NCI-H187 (cell line): ENCODE measurements at regions not wholly inside any gene's neighbourhood (a gene's known extent, or its start where the extent isn't known, plus 50 kb on each side); places are given as distances from the start of the nearest gene placed in this dataset.
"Not testable (repeated sequence)": the region's sequence is repeated elsewhere in the genome, so short reads cannot be mapped to it uniquely, and the experiment has no call there.

Experiments used
- DNase-seq, 2 experiments: peaks; one replicate each; lab custom pipeline; 2025; lab: John Stamatoyannopoulos, UW

DNA sequence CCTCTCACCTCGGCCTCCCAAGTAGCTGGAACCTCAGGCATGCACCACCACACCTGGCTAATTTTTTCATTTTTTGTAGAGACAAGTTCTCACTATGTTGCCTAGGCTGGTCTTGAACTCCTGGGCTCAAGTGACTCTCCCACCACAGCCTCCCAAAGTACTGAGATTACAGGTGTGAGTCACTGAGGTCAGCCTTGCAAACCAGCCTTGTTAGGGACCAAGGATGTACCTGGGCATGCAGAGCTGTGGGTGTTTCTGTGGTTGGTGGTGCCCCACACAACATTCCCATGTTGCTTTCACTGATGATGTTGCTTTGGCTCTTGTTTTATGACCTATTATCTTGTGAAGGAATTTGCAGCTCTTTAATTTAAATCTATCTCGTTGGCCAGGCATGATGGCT is 54.8 kb downstream of the OTUD1 start:
- no peak for DNase-seq

DNA sequence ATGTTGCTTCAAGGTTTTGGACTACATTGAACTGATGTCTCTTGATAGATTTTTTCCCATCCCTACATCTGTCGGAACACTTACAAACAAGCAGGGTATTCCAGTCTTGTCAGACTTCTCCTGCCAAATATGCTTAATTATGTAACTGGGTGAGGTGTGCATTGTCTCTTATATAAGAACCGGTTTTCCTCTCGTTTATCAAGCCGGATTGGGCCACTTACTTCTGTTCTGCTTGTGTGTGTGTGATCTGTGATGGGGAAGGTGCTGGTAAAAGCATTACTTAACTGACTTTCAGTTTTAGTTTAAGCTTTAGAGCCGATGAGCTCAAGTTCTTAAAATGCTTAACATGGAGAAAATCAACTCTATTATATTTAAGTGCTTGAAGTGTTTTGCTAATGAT is 57.9 kb downstream of the OTUD1 start:
- DNase-seq: no peak

DNA sequence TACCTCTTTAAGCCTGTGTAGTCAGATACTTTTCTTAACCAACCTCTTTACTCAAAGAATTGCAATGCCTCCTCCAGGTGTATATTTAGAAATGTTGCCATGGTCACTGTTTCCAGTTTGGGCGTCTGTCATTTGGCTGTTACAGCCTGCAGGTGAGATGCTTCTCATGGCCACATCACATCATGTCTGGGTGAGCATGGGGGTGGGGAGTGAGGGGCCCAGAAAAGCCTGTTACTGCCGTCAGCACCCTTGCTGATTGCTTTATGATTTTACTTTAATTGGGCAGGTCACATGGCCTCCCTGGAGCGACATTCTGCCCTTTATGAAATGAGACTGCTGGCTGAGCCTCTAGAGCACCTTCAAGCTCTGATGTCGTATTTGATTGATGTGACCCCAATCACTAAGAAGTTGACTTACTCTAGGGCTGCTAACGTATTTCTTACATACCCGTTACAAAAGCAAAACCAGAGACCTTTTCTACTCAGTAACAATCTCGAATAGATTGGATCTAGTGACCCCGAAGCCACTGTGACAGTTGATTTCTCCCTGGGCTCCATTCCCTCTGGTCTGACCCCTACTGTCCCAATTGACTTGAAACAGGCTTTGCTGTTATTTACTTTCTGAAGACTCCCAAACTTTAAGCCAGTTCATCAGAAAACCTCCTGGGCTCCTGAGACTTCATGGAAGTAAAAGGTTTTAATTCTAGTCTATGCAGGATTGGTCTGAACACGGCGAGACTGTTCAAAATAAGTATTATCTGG is 60.7 kb downstream of the OTUD1 start:
- no peak for DNase-seq

DNA sequence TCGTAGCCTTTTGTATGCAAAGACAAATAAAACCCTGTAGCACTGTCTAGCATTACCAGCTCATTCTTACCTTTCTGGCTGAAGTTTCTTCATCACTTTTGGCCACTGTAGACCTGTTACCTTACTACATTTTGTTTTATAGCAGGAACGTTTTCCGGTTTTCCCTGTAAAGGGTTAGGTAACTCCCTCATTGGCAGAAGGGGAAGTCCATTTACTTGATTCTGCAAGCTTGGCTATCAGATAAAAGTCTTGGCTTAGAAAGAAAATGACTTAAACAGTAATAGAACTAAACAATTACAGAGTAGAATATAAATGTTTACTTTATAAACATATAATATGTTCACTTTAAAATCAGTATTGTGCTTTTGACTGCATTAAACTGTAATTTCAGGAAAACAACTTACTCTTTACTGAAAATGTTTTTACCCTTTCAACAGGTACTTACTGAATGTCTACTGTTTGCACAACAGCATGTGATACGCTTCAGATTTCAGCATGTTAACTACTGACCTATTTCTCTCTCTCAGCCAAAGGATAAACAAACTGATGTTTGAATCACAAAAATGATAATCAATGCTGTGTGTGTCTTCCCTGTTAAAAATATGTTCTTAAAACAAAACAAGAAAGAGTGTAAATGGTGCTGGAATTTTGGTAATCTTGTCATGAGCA is 67.1 kb downstream of the OTUD1 start:
- DNase-seq: no peak

DNA sequence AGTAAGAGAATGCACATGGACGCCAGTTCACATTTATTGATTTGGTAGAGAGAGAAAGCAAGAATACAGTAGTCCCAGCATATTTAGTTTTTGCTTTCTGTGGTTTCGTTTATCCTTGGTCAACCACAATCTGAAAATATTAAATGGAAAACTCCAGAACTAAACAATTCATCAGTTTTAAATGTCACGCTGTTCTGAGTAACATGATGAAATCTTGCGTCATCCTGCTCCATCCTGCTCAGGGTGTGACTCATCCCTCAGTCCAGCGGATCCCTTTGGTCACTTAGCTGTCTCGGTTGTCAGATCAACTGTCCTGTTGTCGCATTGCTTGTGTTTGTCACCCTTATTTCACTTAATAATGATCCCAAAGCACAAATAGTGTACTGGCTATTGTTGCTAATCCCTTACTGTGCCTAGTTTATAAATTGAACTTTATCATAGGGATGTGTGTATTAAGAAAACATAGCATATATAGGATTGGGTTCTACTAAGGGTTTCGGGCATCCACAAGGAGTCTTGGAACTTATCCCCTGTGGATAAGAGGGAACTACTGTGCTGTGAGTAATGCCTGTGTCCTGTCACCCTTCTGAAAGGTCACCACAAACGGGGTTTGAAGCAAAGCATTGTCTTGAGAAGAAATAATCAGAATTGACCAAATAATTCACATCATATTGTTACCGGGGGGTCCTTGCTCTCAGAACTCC is 73.6 kb downstream of the OTUD1 start:
- no peak for DNase-seq

DNA sequence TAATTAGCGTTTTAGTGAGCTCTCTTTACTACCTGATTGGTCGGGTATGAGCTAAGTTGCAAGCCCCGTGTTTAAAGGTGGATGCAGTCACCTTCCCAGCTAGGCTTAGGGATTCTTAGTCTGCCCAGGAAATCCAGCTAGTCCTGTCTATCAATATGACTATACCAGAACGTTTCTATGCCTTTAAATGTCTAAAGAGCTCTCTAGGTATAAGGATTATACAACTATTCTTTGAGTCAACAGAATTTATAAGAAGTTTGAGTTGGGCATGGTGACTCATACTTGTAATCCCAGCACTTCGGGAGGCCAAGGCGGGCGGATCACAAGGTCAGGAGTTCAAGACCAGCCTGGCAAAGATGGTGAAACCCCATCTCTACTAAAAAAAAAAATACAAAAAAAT is 74.7 kb downstream of the OTUD1 start:
- not testable (repeated sequence) for DNase-seq

DNA sequence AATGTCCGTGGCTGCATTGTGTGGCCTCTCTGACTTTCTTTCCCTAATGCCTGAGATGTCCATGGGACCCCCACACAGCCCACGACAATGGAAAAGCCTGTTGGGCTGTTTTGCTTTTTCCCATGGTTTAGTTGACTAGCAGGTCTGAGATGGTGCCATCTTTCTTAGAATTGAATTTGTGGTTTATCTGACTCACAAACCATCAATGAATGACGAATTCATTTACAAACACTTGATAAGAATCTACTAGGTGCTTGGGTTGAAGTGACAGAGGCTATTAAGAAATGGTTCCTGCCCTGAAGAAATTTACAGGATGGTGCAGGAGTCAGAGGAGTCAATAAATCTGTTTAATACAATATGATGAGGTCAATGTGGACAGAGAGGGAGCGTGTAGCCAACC is 75.4 kb downstream of the OTUD1 start:
- no peak for DNase-seq

DNA sequence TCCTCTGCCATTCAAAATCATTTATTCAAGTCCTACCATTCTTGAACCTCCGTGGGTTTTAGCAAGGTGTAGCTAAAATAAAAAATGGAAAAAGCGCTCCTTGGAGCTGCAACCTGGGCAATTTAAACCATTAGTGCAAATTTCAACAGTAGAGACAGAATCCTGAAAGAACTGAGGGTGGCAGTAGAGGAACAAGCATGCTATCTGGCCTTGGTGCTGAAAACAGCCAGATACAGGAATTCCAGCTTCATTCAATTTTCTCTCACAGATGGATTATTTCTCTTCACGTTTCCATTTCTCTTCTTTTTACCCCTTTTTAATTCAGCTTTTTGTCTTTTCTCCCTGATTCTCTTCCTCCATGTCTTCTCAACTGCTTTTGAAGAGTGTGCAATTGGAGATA is 77.7 kb downstream of the OTUD1 start:
- DNase-seq: no peak

DNA sequence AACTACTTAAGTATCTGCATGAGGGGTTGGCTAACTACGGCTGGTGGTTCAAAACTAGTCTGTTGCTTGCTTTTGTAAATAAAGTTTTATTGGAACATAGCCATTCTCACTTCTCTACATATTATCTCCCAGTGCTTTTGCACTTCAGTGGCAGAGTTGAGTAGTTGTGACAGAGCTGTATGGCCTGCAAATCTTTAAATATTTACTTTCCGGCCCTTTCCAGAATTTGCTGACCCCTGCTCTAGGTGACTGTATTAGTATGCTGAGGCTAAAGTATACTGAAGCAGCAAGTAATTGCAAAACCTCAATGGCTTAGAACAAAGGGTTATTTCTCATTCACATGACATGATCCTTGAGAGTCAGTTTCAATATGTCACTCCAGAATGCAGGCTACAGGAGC is 78.3 kb downstream of the OTUD1 start:
- no peak for DNase-seq

DNA sequence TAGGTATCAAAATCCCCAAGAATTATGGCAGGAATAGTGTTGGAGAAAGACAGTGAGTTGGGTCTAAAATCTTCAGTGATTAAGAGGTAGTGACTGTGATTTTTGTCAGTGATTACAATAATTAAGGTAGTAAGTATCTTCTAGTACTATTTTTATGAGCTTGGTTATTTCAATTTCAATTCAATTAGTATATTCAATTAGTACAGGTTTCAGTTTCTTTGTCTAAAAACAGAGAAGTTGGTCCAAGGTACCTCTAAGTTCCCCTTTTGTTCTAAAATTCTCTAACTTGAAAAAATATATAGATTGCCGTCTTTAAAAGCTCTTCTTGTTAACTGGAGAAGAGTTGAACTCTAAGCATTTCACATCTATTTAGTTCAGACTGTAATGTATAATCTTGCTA is 82.9 kb downstream of the OTUD1 start:
- no peak for DNase-seq

DNA sequence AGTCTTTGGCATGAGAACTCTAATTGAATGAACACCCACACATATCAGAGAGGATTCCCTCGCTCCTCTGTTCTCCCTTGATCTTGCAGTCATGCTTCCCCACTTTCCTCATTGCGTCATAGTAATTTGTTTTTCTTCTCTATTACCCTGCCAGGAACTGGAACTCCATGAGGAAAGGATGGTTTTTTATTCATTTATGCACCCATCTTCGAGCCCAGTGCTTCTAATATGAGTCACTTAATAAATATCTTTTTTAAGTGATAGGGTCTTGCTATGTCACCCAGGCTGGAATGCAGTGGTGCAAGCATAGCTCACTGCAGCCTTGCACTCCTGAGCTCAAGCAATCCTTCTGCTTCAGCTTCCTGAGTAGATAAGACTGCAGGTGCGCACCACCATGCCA is 83.5 kb downstream of the OTUD1 start:
- no peak for DNase-seq

DNA sequence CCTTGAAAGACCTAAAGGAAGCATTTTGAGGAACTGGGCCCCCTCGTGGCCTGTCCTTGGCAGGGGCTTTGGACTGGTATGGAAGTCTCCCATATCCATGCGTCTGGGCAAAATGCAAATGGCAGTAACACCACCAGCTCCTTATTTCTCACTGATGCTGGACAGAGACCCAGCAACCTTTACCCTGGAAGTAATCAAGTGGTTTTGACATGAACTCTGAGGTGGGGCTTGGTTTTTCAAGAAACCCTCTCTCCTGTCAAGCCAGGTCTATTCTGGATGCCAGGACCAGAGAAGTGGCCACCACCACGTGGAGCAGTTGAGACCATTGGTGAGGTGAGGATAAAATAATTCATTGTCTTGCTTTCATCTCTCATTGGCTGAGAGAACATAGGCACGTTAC is 84.4 kb downstream of the OTUD1 start:
- DNase-seq: no peak

DNA sequence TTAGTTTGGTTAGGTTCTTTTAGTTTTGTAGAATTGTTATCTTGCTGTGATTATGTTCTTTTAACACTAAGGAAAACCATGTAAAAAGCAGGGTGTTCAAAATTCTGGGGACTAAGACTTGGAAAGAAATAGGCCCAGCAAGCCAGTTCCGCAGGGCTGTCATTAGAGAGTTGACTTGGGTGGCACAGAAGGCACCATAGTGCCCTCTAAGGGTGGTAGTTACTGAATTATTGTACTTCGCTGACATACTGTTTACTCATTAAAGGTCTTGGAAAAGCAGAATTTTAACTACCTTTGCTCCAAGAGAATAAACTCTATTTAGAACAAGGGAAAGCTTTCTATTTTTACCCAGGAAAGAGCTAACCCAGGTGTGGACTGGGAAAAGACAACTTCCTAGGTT is 86.5 kb downstream of the OTUD1 start:
- DNase-seq: no peak

DNA sequence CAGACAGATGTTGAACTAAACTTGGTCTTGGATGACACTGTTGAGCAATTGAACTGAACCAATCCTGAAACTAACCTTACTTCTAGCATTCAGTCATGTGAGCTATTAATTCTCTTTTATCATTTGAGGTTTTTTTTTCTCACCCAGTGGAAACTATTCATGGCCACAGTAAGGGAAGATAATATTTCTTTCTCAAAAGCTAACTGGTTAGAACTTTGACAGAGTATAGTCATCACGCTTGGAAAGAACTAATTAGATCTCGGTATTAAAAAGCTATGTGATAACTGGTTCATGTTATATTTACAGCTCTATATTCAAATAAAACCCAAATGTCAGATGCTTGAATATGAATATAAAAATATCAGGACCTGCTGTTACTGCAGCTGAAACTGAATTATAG is 89.5 kb downstream of the OTUD1 start:
- no peak for DNase-seq

DNA sequence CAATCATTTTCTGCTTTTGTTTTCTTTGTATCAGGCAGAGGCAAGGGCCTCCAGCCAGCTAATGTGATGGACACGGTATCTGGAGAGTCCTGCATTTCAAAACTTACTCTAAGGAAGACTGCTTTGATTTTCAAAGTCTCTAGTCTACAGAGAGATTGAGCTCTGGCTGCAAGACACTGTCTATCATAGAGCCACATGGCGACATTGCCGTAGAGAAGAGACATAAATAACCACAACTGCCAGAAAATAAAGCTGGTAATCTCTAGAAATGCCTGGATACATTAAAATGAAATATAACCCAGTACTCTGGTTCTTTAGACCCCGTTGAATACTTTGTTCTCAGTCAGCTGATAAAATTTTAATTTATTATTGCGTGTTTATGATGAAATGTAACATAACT is 90.8 kb downstream of the OTUD1 start:
- DNase-seq: no peak

DNA sequence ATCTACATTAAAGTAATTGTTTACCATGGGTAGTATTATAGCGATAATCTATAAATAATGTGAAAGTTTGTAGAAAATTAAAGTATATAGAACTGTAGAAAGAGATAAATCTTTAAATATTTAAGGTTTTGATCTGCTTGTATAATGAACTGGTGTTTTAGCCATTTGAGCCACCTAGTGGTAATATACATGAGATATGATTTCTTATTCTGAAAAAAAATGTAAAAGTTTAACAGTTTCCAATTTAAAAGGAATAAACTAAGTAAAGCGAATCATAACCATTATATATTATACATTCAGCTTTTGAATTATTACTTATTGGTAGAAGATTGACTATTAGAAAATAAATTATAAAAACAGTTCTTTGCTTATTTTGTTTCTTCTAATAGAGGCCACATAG is 91.2 kb downstream of the OTUD1 start:
- DNase-seq: no peak

DNA sequence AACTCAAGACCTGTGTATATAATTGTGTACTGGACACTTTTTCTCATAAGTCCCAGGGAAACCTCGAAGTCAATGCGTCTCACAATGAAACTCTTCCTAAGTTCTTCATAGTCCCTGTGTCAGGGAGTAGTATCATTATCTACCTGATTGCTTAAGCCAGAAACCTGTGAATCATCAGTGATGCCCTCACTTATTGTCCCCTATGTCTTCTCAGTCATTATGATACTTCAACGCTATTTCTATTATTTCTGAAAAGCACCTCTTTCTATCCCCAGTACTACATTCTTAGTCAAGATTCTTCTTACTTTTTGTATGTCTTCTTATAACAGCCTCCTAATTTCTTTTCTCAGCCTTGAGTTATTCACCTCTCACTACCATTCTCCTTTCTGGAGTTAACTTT is 94.3 kb downstream of the OTUD1 start:
- no peak for DNase-seq

DNA sequence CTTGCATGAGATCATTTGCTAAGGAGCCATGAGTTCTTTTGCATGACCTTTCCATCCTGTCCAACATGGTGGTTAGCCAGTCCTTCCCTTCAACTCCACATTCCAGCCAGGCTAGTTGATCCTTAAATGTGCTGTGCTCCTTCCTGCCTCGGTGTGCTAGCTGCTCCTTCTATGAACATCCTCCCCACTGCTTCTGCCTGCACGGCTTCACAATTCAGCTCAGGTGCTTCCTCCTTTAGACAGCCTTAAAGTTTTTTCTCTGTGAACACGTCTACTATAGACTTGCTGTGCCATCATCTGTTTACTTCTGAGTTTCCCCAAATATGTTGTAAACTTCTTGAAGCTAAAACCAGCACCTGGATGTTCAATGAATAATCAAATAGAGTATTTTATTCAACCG is 95.5 kb downstream of the OTUD1 start:
- no peak for DNase-seq

DNA sequence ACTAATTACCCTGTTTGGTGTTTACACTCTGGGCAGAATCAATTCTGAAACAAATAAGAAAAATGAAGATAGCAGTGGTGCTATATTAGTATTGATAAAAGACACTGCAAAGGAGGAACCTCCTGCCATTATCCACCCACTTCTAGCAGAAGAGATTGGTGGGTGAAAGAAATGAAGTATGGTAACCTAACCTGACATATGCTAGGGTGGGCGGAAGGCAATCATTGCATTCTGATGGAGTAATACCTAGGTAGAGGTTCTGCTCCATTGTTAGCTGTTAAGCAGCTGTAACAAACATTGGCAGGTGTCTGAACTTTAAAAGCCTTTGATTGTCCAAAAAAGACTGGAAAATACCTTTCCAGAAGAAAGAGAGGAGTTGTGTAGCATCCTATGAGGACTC is 95.9 kb downstream of the OTUD1 start:
- DNase-seq: no peak

DNA sequence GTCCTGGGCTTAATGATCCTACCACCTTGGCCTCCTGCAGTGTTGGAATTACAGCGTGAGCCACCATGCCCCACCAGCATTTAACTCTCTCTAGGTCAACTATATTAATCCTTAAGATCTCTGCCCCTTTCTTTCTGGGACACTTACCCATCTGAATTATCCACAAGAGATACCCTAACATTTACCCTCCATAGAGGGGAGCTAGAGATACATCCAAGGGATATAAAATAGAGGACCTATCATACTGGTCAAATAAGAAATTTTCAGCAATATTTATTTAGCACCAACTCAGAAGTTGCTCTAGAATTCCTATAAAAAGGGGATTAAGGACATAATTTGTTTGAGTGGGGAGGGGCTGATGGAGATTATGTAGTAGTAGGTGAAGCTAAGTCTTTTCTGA is 96.5 kb downstream of the OTUD1 start:
- no peak for DNase-seq

DNA sequence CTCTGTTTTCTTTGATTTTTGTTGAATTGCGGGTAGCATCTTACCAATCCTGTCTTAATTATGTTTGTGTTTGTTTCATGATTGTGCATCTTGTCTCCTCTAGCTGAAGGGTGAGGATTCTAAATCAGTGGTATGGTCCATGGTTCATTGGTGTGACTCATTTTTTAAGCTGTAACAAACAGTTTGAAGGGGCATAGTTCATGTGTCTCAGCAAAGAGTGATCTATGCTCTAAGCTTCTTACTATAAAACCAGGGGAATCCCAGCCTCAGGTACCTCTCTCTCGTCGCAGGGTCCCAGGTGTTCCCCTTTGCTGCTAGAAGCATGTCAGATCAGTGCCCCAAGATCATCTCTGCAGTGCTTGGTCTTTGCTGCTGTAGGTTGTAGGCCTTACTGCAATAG is 100.1 kb downstream of the OTUD1 start:
- DNase-seq: no peak

DNA sequence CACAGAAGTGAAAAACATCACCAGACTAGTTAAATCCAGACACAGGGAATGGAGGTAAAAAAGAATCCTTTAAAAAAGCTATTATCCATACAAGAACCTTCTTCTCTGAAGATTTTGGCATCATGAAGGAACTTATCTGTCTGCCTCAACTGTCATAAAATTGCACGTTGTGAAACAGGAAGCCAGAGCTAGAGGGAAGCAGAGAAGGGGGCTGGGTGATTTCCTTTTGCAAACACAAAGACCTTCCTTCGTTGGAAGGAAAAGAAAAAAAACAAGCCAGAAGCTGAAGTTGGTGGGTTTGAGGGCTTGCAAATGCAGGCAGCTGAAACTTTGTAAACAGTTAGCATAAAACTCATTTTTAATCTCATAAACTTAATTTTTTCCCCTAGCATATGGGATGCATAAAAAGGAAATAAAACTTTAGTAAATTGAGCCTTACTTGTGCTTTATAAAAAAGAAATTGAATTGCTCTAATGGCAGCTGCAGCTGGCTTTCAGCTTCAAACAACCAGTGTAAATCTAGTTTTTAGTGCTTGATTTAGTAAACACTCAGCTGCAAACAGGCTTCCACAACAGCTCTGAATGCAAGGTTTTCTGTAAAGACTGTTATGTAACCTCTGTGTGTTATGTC is 101.6 kb downstream of the OTUD1 start:
- DNase-seq: no peak
